Left cardiac atrium (tissue), 4 donors: ENCODE measurements at regions not wholly inside any gene's neighbourhood (a gene's known extent, or its start where the extent isn't known, plus 50 kb on each side); places are given as distances from the start of the nearest gene placed in this dataset.

Source experiments
- ATAC-seq, 2 donors: fragments of 200-7000 bp; cut with Tn5 transposase; one replicate each; pipeline ENCODE4 v1.9.1; 2020; ENCODE audit warnings: mild to moderate bottlenecking in 2 of 2, moderate library complexity in 2 of 2
- DNase-seq: peaks from one replicate; pipeline ENCODE4 v3.0.0-alpha.2; 2020
- intact Hi-C, 2 donors: fragments of 100-400 bp; cut with DNase I; formaldehyde crosslinking; loops; one replicate each; pipeline versions ENCODE4 v1.14.1 to v1.15.1; 2022 to 2023
- donor health status: DM: no; HTN: yes; CAD: no.
- donor health status: DM: no; HTN: yes; CAD: no; lungs with severe emphysema.
- donor health status: DM: yes; HTN: yes; CAD: no.
- donor health status: Dilated cardiomyopathy.

DNA sequence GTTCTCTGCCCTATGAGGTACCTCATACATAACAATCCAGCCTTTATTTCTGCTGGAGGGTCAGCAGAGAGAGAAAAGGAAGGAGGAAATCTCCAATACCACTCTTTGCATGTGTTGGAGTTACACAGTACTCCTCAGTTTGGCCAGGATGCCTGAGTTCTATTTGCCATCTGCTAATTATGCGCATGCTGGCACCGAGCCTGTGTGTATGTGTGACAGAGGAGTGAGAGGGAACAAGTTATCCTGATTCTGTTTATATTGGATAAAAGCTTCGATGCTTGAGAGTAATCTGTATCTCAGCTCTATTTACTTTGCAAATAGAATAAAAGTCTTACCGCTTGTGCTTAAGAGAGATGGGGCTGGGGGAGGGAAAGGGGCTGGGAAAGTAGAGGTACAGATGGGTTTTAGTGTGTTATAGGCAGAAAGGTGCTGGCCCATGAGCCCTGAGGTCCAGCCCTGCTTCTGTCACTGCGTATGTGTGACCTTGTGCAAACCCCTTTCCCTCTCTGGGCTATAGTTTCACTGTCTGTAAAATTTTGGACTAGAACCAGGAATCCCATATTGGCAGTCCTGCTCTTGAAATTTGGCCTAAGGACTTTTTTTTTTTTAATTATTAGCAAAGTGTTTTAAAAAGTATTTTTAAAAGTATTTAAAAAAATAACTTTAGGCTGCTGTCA is 54.5 kb upstream of the PLXNA2 start:
- ATAC-seq (no peak), DNase-seq (peak; percentile 46)
- intact Hi-C loops, result no loop called here

DNA sequence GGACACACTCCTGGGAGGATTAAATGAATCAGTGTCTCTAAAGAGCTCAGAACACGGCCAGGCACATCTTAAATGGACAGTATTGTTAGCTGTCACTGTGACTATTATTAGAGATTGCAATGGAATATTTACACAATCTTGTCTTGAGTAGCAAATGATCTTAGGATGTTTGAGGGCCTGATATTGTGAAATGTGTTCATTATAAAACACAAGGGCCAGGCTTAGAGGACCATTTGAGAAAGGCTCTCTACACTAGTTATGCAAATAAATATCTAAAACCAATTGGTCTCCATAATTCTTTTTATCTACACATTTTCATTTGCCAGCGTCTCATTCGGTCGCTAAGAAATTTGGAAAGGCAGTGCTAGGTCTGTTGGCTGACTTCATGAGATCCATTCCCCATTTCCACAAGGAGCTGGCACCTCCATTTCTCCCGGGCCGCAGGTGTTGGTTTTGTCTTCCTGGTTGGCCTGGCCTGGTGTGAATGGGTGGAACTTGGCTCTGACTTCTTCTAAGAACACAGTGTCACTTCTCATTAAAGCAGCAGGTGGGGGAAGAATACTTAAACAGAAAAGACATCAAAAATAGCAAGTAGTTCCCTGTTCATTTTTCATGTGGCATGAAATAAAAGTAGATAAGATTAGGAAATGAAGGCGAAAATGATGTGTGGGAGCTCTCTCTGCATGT is 56.0 kb upstream of the PLXNA2 start:
- DNase-seq, result no peak
- intact Hi-C loops, result no loop called here
- no peak for ATAC-seq

- ATAC-seq (no peak), DNase-seq (no peak)
- intact Hi-C loops, result no loop called here
Measured at GRCh38 chr1:208302699-208303238, 58.6 kb upstream of the PLXNA2 start.

DNA sequence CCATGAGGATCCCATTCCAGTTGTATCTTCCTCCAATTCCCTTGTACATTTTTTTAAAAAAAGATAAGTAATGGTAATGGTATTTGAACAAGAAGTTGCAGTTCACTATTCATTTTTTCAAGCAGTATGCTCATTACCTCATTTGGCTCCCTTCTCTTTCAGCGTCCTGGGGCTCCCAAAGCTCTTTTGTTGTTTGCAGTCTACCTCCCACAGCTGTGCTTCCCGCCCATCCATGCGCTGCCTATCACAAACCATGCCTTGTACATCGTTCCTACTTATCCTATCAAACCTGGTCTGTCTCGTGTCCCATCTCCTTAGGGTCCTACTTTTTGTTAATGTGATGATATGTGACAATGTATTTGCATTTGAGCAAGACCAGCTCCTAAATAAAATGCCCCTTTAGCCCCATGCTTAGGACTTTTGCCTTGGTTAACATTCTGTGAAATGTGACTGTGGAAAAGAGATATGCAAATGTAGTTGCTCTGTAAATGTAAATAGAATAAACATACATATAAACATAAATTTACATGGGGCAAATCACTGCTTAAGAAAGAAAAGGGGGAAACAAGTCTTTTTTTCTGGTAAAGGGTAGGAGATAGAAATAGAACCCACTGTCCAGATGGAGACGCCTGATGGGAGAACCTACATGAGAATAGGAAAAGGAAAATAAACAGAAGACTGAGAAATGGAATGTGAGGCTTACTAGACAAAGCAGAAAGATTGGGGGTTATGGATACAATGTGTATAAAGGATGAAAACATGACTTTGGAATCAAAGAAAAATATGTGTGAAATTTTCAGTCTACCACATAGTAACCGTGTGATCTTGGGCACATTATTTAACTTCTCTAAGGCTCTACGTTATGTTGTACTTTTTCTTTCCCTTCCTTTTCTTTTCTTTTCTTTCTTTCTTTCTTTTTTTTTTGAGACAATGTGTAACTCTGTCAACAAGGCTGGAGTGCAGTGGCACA is 59.8 kb upstream of the PLXNA2 start:
- DNase-seq (no peak), ATAC-seq (no peak)
- intact Hi-C loops, result no loop called here

- ATAC-seq, result no peak
- DNase-seq, result no peak
- intact Hi-C loops, result no loop called here
Measured at GRCh38 chr1:208308221-208308620, 64.0 kb upstream of the PLXNA2 start.

DNA sequence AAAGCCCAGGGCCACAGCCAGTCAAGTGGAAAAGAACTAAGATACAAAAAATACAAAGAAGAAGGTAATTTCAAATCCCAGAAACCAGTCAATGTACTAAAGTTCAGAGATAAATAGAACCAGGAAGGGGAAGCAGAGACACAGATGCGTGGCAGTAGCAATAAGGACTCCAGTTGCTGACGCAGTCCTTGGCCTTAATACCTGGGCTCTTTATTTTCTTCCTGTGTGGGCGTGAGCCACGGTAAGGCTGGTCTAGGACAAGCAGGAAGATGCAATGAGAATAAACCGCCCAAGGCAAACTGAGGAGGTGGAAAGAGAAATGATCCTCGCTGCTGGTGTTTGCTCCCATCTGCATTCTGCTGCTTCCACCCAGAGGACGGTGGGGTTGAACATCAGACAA is 65.6 kb upstream of the PLXNA2 start:
- intact Hi-C loops, result no loop called here
- ATAC-seq (no peak), DNase-seq (no peak)

DNA sequence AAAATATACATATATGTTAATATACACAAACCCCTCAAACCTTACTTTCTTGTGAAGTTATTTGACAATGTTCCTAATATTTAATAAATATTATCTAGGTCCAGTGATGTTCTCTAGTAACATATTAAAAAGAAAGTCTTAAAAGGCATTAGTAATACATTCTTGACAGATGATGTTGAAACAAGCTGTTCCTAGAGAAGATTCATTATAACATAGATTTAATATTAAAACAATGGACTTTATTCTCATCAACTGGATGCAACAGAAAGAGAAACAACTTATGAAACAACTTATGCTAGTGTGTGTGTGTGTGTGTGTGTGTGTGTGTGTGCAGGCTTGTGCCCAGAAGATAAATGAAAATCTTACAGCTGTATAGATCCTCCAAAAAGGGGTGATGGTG is 68.5 kb upstream of the PLXNA2 start:
- no peak for DNase-seq
- intact Hi-C loops, result no loop called here

DNA sequence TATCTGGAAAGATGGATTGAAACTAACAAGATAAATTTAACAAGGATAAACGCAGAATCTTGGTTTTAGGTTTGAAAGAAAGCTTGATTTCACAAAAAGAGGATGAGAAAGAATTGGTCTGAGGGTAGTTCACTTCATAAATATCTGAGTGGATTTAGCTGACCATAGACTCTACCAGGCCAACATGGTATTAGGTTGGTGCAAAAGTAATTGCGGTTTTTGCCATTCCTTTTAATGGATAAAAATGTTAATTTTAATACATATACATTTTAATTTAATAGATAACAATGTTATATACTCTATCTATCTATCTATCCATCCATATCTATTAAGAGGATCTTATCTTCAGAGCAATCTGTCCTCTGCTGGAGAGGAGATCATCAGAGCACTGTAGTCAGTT is 70.2 kb upstream of the PLXNA2 start:
- DNase-seq, result no peak
- intact Hi-C loops, result no loop called here

More for the DNA sequence above, 68.5 kb upstream of the PLXNA2 start:
- ATAC-seq, result no peak

GRCh38 chr1:208318150-208318734 is 74.1 kb upstream of the PLXNA2 start:
- intact Hi-C loops, result no loop called here
- no peak for DNase-seq

More for the DNA sequence above, 70.2 kb upstream of the PLXNA2 start:
- no peak for ATAC-seq

DNA sequence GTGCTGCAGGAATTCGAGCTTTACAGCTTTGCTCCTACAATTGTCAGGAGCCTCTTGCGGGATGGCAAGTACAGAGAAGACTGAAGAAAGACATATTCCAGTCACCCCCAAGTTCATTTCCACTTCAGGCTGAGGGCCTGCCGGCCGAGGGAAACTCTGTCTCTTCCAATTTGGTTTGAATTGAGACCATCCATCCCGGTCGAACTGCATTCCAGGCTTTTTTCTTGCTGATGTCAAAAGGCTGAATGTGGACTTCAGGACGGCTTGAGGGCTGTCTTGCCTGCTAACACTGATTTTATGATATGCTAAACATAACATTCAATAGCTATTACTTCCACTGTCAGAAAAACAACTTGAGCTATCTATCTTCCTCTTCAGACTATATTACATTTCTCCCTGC is 79.8 kb upstream of the PLXNA2 start:
- DNase-seq, result no peak
- intact Hi-C loops, result no loop called here
- no peak for ATAC-seq

More at GRCh38 chr1:208318150-208318734, 74.1 kb upstream of the PLXNA2 start:
- ATAC-seq, result no peak

GRCh38 chr1:208326033-208326432 is 81.8 kb upstream of the PLXNA2 start:
- intact Hi-C loops, result no loop called here
- no peak for ATAC-seq

GRCh38 chr1:208329300-208329699 is 85.1 kb upstream of the PLXNA2 start:
- ATAC-seq, result no peak
- no peak for DNase-seq
- intact Hi-C loops, result no loop called here

More at GRCh38 chr1:208326033-208326432, 81.8 kb upstream of the PLXNA2 start:
- DNase-seq, result no peak

DNA sequence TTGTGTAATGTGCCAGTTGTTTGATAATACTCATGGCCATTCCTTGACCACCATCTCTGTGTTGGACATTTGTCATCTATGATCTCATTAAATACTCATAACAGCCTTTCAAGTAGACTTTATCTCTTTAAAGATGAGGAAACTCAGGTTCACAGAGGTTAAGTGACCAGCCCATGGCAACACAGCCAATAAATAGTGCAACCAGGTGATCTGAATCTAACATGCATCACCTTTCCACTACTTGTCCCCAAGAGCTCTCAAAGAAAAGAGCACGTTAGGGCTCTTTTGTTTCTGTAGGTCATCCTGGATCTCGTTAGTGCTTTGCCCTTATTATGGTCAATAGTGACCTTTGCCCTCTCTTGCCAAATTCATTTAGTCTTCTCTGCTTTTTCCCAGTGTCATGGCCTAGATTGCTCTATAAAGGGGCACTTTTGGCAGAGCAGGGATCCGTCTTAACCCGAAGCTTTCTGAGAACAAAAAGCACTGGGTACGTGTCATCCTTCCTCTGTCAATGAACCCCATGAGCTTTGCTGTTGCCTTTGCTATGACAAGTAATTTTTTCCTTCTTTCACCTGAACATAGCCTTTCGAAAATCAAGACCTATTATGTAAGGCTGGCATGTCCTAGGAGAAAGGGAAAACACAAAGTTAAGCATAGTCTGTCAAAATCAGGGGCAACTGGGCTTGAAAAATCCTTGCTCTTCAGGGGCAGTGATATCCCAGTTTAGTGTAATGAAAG is 88.0 kb upstream of the PLXNA2 start:
- intact Hi-C loops, result no loop called here
- DNase-seq, result no peak
- ATAC-seq, result no peak

DNA sequence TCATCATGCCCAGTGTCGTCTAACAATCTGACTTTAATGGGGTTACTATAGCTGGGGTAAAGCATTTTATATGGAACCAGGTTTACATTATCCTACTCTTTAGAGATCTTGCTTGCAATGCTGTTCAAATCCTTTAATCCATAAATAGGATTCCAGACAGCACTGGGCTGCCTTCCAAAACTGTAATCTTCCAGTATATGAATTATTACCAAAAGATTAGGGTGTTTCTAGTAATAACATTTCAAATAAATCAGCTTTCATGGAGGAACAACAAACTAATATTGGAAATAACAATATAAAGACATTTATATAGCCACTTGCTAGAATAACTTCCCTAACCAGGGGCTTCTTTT is 88.6 kb upstream of the PLXNA2 start:
- no peak for DNase-seq
- intact Hi-C loops, result no loop called here
- ATAC-seq, result no peak

DNA sequence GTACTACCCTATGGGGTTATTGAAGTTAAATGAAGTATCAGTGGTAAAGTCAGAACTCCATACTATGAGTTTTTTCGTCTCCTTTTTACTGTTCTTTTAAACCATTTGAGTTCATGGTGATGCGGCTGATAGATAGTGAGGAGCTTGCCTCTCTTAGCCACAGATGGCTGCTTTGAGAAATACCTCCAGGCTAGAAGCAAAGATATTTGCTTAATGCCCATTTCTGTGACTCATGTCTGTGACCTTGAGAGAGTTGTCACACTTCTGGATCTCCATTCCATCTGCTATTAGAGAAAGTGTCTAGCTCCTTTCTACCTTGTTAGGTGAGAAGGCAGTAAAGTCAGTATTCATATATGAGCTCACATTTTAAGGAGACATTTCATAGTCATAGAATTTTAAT is 89.5 kb upstream of the PLXNA2 start:
- intact Hi-C loops, result no loop called here

DNA sequence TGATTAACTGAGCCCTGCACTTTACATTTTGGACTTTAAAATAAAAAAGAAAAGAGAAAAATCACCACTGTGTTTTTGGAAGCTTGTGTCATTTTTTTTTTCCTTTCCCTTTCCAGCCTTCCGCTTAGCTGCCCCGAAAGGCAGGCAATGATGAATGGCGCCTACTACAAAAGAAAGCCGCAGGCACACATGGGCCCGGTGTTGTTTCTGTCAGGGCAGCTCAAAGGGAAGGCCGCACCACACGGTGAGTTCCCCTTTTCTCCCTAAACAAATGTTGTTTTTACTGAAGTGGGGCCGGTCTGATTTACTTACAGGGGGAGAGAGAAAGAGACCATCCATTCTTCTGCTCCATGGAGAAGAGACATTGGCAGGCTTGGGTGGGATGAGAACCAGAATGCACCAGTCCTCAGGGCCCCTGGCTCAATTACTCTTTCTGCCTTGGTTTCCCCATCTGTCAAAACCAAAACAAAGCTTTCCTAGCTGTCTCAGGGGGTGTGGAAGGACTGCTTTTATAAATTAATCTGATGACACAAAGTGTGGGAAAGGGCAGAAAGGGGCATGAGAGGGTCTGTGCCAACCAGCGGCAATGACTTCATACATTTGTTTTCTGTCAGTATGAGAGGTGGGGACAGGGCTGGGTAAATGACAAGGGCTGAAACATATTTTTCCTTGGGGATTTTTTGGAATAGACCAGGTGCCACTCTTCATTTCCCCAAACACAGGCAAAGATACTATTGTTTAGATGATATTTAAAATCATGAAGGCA is 91.4 kb upstream of the PLXNA2 start:
- intact Hi-C loops, result no loop called here
- DNase-seq, result no peak
- no peak for ATAC-seq

More for the DNA sequence above, 89.5 kb upstream of the PLXNA2 start:
- ATAC-seq (no peak), DNase-seq (no peak)

GRCh38 chr1:208336137-208336518 is 91.9 kb upstream of the PLXNA2 start:
- DNase-seq (no peak), ATAC-seq (no peak)
- intact Hi-C loops, result no loop called here

GRCh38 chr1:208339911-208340310 is 95.7 kb upstream of the PLXNA2 start:
- intact Hi-C loops, result no loop called here
- no peak for ATAC-seq
- DNase-seq, result no peak
